Hematopoietic multipotent progenitor cell treated with erythropoietin and hydrocortisone succinate and interleukin-3 and kit ligand, for 8 days (in vitro differentiated cells): ENCODE measurements at regions not wholly inside any gene's neighbourhood (a gene's known extent, or its start where the extent isn't known, plus 50 kb on each side); places are given as distances from the start of the nearest gene placed in this dataset.
"Not testable (repeated sequence)": the region's sequence is repeated elsewhere in the genome, so short reads cannot be mapped to it uniquely, and the experiment has no call there.

ENCODE experiments used
- DNase-seq: peaks from one replicate; pipeline ENCODE4 v3.0.0-alpha.2; 2015

DNA sequence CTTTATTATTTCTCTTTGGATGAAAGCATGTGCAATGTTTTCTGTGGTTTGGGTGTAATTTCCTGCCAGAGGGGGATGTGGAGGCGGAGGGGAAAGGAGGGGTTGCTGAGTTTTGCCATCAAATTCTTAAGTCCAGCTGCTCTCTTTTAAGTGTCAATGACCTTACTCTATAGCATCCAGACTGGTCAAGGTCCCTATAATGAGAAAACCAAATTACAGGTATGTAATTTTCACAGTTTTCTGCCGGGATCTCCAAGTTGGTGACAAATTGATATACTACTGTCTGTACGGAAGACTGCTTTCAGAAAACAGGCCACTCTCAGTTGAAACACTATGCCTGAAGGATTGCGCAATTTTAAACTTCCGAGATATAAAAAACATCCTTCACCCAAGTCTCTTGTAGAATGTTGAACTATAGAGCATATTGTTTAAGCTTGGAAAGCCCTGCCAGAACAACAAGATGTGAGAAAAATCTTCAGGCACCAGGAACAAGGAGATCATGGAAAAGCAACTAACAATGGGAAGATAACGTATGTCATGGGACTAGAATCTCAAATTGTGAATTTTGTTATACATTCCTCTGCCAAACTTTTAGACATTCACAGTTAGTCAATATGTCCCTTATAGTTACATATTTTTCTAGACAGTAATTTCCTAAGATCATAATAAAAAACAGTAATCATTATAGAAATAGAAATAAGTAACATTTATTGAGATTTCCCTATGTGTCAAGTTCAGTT, 300.7 kb upstream of the SATB1 start:
- no peak for DNase-seq

DNA sequence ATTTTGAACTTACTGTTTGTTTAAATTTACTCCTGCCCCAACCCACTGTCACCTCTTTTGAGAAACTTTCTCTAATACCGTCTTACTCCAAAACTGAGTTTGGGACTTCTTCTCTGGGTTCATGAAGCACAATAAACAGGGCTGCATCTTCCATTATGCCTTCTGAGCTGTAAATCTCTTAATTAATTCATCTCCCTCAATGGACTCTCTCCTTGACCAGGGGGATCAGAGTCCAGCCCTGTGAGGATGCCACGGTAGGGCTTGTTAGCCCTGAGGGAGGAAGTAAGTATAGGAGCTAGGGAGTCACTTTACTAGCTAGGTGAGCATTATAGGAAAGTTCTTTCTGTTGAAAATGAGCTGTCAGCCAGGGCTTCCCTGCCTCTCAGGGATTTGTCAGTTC, 299.3 kb upstream of the SATB1 start:
- DNase-seq, result no peak

DNA sequence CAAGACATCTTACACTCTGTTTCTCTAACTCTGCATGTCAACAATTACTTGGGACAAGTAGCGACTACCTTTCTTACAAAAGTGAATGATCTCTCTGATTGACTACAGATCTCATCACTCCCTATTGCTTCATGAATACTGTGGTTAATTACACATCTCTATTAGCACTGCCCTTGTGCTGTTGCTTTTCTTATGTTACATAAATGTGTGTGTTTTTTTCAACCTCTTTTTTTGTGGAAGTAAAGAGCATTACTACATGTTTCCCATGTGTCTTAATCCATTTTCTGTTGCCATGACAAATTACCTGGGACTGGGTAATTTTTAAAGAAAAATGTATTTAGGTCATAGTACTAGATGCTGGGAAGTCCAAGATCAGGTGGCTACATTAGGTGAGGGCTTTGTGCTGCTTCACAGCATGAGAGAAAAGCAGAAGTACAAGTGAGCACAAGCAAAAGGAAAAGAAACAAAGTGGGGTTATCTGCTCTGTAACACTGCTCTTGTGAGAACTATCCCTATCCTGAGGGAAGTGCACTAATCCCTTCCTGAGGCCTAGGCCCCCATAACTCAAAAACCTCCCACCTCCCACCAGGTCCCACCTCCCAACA, 298.2 kb upstream of the SATB1 start:
- DNase-seq, result no peak

DNA sequence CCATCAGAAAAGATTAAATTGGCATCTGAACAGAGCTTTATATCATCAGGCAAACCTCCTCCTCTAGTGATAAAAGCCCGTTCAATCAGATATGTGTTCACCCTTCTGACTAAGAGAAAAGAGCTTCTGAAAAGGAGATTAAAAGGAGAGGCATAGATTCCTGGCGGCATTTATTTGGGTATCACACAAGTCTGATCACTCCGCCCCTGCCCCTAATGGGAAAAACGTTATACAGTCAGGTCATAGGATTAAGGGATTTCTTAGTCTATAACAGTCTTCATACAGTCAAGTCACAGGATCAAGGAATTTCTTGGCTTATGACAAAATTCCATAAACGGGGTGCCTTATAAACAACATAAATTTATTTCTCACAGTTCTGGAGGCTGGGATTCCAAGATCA, 295.4 kb upstream of the SATB1 start:
- no peak for DNase-seq

DNA sequence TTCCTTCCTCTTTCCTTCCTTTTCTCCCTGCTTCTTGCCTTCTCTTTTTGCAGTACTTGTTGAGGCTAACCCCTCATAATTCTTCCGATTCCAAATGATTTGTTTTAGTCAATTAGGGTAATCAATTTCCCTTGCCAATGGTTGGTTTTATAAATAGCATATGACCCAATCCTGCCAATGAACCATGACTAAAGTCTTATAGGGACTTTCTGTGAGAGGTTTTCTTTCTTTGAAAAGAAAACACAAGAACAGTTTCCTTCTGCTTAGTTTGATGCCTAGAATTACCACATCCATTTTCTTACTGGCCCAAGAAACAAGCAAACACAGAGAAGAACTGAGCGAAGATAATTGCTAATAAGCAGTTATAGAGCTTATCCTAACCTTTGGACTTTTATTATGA, 292.5 kb upstream of the SATB1 start:
- no peak for DNase-seq

DNA sequence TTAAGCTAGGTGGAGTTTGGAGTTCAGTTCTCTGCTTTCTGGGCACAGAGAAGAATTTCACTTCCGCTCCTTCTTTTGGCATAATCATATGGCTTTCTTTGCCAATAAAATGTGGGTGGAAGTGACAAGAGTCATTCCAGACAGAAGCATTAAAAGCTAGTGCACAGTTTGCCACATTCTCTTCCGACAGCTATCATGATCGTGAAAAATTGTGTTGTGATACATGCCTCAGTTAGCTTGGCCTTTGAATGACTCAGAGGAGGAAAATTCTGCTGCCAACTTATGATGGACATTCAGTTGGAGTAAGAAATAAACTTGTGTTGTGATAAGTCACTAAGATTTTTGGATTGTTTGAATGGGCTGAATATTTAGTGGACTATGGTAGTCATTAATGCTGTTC, 291.7 kb upstream of the SATB1 start:
- DNase-seq, result no peak

DNA sequence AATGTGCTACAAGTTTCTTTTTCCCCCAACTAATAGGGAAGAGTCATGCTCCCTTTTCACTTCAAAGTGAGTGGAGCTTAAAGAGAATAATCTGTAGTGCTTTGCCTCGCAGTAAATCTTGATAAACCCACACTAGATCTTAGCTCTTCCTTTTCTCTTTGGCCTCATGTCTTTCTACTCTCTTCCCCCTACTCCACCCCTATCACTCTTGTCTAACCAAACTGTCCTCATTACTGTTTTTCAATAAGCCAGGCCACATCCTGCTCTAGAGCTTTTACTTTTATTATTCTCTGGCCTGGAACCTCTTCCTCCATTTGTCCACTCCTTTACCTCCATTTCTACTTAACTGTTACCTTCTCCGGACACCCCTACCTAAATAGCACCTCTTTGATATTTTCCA, 291.0 kb upstream of the SATB1 start:
- no peak for DNase-seq

DNA sequence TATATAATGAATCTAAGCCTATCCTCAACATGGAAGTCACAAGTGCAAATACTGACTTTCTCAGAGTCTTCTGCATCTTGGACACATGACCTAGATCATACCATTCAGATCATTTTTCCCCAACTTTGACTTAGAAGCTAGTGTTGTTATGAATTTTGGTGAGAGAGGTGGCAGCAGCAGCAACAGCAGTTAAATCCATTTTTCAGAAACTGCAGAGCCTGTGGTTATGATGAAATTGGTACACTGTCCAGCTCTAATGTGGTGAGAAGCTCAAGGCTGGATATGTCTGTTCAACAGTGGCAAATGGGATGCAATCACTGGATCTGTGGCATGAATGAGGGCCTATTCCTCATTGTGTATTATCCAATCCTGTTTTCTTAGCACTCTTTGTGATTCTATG, 290.1 kb upstream of the SATB1 start:
- no peak for DNase-seq

DNA sequence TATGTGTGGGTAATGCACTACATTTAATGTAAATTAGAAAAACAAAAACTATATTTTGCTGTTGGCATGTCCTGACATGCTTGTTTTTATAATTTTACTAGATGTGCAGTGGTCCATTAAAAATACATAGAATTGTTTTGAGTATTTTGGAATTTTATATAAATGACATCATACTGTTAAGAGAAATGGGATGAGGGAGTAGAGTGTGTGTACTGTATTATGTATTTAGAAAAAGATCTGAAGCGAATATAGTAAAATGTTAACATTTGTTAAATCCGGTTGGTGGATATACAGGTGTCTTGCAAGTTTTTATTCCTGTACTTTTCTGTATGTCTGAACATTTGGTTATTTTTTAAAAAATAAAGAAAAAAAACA, 288.4 kb upstream of the SATB1 start:
- DNase-seq, result no peak

DNA sequence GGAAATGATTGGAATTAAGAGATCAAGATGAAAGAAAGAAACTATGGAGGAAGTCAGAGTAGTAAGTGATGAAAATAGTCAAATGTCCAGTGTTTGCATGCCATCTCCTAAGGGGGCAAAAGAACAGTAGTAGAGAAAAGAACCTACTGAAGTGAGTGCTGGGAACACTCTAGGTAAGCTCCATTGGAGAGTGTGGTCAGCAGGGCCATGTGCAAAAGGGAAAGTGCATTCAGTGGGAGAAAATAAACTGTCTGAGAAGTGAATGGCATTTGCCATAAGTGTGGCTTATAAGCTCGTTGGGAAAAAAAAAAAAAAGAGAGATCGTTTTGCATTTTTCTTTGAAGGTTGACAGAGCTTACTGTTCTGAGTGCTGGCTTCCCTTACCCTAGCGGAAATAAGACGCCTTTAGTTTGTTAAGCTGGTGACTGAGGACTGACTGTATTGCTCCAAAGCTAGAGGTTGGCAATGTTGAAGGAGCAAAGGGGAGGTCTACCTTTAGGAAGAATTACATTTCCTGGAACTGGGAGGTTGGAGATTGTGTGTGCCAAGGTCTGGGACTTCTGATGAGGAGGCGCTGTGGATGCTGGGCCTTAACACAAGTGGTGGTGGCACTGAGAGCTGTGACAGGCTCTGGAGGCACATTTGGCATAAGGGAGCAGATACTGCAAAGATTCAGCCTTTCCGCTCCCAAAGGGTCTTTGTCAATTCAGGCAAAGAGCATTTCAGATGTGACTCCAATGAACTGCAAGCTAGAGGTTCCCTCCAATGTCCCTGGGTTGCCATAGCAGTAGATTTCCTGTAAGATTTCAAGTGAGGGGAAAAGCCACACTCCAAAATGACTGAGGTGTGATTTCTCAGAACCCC, 287.8 kb upstream of the SATB1 start:
- no peak for DNase-seq

DNA sequence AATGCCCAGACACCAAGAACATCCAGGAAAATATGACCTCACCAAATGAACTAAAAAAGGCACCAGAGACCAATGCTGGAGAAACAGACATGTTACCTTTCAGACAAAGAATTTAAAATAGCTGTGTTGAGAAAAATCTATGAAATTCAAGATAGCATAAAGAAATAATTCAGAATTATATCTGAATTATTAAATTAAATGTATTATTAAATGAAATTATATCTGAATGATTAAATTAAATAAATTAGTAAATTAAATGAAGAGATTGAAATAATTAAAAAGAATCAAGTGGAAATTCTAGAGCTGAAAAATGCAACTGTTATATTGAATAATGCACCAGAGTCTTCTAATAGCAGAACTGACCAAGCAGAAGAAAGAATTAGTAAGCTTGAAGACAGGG, 279.2 kb upstream of the SATB1 start:
- DNase-seq, result no peak

DNA sequence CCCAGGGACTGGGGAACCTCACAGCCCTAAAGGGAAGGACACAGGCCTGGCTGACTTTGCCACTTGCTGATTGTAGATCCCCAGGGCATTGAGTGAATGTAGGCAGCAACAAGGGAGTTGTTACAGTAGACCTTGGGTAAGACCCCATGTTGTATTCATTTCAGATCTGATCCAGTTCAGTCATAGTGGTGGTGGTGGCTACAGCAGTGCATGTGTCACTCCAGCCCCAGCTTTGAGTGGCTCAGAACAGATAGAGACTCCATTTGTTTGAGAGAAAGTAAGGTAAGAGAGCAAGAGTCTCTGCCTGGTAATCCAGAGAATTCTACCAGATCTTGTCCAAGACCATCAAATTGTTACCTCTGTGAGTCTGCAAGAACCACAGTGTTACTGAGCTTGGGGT, 278.7 kb upstream of the SATB1 start:
- DNase-seq, result no peak

DNA sequence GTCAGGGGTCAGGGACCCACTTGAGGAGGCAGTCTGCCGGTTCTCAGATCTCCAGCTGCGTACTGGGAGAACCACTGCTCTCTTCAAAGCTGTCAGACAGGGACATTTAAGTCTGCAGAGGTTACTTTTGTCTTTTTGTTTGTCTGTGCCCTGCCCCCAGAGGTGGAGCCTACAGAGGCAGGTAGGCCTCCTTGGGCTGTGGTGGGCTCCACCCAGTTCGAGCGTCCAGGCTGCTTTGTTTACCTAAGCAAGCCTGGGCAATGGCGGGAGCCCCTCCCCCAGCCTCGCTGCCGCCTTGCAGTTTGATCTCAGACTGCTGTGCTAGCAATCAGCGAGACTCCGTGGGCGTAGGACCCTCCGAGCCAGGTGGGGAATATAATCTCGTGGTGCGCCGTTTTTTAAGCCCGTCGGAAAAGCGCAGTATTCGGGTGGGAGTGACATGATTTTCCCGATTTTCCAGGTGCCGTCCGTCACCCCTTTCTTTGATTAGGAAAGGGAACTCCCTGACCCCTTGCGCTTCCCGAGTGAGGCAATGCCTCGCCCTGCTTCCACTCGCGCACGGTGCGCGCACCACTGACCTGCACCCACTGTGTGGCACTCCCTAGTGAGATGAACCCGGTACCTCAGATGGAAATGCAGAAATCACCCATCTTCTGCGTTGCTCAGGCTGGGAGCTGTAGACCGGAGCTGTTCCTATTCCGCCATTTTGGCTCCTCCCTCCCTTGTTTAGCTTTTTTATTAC, 268.6 kb upstream of the SATB1 start:
- DNase-seq, result not testable (repeated sequence)

DNA sequence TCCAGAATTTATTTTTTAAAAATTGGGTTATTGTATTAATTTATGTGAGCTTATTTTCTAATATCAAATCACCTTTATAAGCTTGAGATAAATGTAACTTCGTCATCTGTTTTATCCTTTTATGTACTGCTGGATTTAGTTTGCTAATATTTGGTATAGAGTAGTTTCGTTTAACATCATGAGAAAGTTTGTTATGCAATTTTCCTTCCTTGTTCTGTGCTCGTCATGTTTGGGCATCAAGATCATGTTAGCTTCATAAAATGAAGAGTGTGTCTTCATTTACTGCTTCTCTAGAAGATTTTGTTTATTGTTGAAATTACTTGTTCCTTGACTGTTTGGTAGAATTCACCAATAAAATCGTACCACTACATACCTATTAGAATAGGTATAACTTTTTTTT, 262.1 kb upstream of the SATB1 start:
- no peak for DNase-seq

DNA sequence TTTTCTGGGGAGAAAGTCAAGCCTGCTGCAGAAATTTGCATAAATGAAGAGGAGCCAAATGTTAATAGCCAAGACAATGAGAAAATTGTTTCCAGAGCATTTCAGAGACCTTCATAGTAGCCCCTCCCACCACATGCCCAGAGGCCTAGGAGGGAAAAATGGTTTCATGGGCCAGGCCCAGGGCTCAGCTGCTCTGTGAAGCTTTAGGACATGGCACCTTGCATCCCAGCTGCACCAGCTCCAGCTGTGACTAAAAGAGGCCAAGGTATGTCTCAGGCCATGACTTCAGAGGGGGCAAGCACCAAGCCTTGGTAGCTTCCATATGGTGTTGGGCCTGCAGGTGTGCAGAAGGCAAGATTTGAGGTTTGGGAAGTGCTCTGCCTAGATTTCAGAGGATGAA, 258.8 kb upstream of the SATB1 start:
- DNase-seq, result no peak

DNA sequence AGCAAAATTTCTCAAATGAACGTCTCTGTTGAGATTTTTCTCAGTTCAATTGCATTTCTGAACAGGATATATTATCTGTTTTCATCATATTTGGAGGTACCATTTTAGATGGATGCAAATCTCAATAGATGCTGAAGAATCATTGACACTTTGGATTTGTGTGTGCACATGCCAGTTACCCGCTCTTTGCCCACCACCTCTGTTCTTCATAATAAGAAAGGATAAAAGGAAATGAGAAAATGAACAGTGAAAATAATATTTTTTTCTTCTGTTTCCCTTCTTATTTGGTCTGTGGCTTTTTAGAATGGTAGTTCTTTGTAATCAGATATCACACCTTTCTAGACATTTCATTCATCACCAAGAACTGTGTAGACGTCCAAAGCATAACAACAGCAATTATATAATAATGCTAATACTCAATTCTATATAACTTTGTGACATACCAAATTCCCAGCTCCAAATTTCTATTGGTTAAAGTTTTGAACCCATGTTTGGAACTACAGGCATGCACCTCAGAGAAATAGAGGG, 256.7 kb upstream of the SATB1 start:
- no peak for DNase-seq

DNA sequence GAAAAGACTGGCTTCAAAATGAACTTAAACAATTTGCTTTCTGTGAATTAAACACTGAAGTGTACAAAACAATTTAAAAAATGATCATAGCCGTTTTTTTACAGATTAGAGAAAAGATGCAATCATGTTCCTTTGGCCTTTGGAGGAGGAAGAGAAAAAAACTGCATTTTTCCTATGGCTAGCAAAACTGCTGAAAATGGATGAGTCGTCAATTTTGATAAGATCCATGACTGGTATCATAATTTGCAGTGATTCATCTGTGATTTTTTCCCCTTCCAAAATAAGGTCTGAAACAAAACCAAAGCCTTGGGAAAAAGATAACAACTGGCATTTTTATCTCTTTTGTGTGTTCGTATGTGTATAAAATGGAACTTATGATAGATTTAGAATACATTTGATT, 255.6 kb upstream of the SATB1 start:
- DNase-seq, result no peak

DNA sequence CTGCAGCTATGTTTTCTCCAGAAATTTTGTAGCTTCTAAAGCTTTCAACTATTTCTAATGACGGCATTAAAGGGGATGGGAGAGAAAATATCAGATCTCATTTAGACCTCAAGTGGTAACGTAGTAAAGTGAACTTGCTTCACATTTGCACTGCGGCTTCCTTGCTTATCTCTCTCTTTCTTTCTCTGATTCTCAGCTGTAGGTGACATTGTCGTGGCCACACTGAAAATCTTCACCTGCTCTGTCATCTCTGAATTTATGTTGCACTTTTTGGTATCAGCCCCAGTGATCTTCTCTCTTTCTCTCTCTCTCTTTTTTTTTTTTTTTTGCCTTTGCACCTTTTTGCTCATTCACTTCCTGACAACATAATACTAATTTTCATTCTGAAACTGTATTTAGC, 254.1 kb upstream of the SATB1 start:
- DNase-seq, result no peak

DNA sequence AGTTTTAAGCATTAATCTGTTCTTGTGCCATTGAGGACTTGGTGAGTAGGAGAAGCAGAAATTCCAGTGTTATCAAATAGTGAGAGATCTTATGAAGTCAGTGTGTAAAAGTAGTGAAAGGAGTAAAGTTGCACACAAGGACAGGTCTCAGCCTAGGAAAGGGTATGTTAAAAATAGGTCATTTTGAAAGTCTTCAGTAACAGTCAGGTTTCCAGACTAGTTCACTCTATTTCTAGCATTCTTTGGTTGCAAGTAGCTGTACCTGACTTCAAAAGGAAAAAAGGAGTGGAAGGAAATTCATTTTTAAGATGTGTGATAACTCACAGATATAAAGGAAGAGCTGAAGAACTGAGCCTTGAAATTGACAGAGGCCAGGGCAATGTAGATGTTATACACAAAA, 250.1 kb upstream of the SATB1 start:
- DNase-seq, result no peak

DNA sequence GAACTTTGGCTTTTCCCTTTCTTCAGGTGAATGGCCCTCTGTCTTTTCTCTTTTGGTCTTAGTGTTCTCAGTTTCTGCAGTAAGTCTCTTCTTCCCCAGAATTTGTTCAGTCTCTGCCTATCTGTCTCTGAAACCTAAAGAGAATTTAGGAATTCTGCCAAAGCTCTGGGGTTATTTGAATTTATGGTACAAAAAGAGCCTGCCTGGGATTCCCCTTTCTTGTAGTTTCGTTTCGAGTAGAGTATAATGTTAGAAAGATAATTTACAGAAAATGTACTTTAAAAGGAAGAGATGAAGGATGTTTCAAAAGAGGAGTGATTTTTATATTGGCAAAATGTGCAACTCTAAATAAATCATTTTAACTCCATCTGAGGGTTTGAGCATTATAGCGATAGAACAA, 247.4 kb upstream of the SATB1 start:
- no peak for DNase-seq

DNA sequence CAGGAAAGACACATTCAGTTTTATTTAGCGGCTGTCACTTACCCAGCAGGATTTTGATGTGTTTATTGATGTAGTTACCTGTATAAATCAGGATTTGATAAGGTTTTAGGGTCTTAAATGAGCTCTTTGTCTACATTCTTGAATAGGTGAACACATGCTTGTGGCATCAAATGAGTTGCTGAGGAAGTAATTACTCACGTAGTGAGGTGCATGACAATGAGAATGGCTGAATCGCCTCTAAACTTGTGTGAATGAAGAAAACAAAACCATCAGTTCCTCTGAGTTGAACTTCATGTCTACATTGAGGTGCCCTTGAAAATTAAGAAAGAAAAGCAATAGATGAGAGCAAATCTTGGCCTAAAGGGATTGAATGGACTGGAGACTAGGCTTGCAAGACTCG, 245.6 kb upstream of the SATB1 start:
- DNase-seq, result no peak

DNA sequence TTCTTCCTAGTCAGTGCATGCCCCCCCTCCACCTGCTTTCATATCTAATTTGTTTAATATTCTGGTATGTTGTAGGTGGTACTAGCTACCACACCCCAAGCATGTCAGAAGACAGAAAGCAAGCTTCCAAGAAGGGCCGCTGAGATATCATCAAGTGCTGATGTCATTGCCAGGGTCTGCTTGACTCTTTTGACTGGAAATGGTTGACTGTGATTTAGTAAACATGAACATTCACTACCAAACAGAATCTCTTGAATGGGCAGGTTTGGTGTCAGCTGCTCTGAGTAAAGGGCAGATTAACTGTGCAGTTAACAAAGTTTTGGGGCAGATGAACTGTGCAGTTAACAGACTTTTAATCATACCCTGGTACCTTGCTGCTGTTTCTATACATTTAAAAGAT, 244.2 kb upstream of the SATB1 start:
- no peak for DNase-seq

DNA sequence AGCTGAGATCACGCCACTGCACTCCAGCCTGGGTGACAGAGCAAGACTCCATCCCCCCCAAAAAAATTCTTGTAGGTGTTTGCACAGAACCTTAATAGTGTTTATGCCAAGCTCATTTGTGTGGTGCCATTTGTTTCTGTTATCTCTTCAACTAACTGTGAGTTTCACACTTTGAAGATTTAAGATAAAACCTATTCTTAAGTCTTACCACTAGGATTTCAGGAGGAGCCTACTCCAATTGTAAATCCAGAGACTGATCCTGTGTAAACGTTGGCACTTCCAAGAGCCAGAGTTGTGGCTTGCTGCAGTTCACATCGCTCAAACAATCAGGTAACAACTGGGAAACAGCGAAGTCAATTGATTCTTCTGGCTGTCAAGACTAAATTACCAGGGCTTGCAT, 242.4 kb upstream of the SATB1 start:
- no peak for DNase-seq
